GM23248 (cell line): ENCODE measurements at regions not wholly inside any gene's neighbourhood (a gene's known extent, or its start where the extent isn't known, plus 50 kb on each side); places are given as distances from the start of the nearest gene placed in this dataset.

ENCODE experiments used
- DNase-seq: peaks from one replicate; pipeline ENCODE4 v3.0.0-alpha.2; 2015
- H2AFZ ChIP-seq: fragments of 200-600 bp; sonication (generic); 2 replicates; pipeline ENCODE4 v1.6.1; 2016; ENCODE audit warnings: antibody characterized with exemption
- H3F3A ChIP-seq: fragments of 200-600 bp; sonication (generic); 2 replicates; pipeline ENCODE4 v1.6.1; 2016; ENCODE audit warnings: mild to moderate bottlenecking, antibody characterized with exemption, mixed run types; ENCODE audit not compliant: insufficient read depth
- H3K27ac ChIP-seq: fragments of 200-600 bp; sonication (generic); 2 replicates; pipeline ENCODE4 v1.5.1; 2016; ENCODE audit warnings: mild to moderate bottlenecking
- H3K27me3 ChIP-seq: fragments of 200-600 bp; sonication (generic); replicated peaks from 2 replicates; pipeline ENCODE4 v1.6.1; 2016; ENCODE audit warnings: mild to moderate bottlenecking; ENCODE audit not compliant: insufficient read depth
- H3K36me3 ChIP-seq: fragments of 200-600 bp; sonication (generic); 2 replicates; pipeline ENCODE4 v1.6.1; 2016; ENCODE audit warnings: low read depth, mild to moderate bottlenecking
- H3K4me1 ChIP-seq: fragments of 200-600 bp; sonication (generic); 2 replicates; pipeline ENCODE4 v1.6.1; 2016; ENCODE audit warnings: mild to moderate bottlenecking; ENCODE audit not compliant: insufficient read depth
- H3K4me2 ChIP-seq: fragments of 200-600 bp; sonication (generic); one replicate; pipeline ENCODE4 v1.6.1; 2016; ENCODE audit warnings: mild to moderate bottlenecking; ENCODE audit not compliant: unreplicated experiment
- H3K4me3 ChIP-seq: fragments of 200-600 bp; sonication (generic); 2 replicates; pipeline ENCODE4 v1.5.1; 2016; ENCODE audit warnings: mild to moderate bottlenecking
- H3K79me2 ChIP-seq: fragments of 200-600 bp; sonication (generic); 2 replicates; pipeline ENCODE4 v1.6.1; 2016; ENCODE audit warnings: mild to moderate bottlenecking; ENCODE audit not compliant: insufficient read depth
- H3K9ac ChIP-seq: fragments of 200-600 bp; sonication (generic); 2 replicates; pipeline ENCODE4 v1.6.1; 2016; ENCODE audit warnings: mild to moderate bottlenecking
- H3K9me2 ChIP-seq: fragments of 200-600 bp; sonication (generic); 2 replicates; pipeline ENCODE4 v1.6.1; 2016; ENCODE audit warnings: mixed run types, mild to moderate bottlenecking, moderate library complexity; ENCODE audit not compliant: insufficient read depth
- H3K9me3 ChIP-seq: fragments of 200-600 bp; sonication (generic); one replicate; pipeline ENCODE4 v1.6.1; 2017; ENCODE audit warnings: low read depth
- H4K20me1 ChIP-seq: fragments of 200-600 bp; sonication (generic); 2 replicates; pipeline ENCODE4 v1.6.0; 2016; ENCODE audit not compliant: insufficient read depth
- EZH2 ChIP-seq: fragments of 200-600 bp; sonication (generic); IDR thresholded peaks from 2 replicates; pipeline ENCODE4 v1.6.1; 2018; ENCODE audit warnings: antibody characterized with exemption, mild to moderate bottlenecking; ENCODE audit not compliant: insufficient read depth, poor library complexity, severe bottlenecking
- EZH2phosphoT487 ChIP-seq: fragments of 200-600 bp; sonication (generic); IDR thresholded peaks from 2 replicates; pipeline ENCODE4 v1.6.1; 2018; ENCODE audit warnings: antibody characterized with exemption, moderate library complexity, mild to moderate bottlenecking, low read depth; ENCODE audit not compliant: insufficient read depth
- WGBS, 2 experiments: methylation state at CpG; one replicate each; pipeline ENCODE4 v1.1.6; 2015 to 2017; ENCODE audit warnings: low lambda C conversion rate in 2 of 2, low coverage in 1 of 2; ENCODE audit errors: missing lambda C conversion rate in 2 of 2; 5-methylcytosine and 5-hydroxymethylcytosine counted together
- in situ Hi-C: fragments of 300-500 bp; cut with MboI; formaldehyde crosslinking; loops from 2 replicates; pipeline ENCODE4 v1.15.0; 2020

DNA sequence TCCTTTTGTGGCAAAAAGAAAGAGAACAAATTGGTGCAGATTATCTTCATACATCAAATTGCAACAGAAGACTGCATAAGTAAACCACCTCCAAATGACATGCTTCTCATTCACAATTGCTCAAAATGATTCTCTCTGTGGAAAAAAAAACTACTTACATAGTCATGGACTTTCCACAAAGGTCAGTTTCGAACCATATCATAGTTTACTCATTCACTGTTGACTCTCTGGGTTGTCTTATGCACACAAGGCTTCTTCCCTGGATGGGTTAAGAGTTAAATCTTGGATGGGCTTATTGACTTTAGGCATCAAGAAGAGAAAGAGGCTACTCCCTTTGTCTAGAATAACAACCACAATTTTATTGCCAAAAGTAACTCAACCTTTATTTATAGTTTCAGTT, 91.3 kb upstream of the RAB27B start:
- Histone ChIP-seq H4K20me1 (no peaks in the 10 kb centered on the region), H3F3A (peaks cover 47% of the 10 kb centered on the region), H3K27ac (no peak overlapping the region), H3K9ac (no peak overlapping the region), H3K9me2 (no peaks in the 10 kb centered on the region), H3K36me3 (no peaks in the 10 kb centered on the region), H3K79me2 (no peaks in the 10 kb centered on the region), H3K27me3 (no peaks in the 10 kb centered on the region), H3K4me1 (peaks cover 39% of the 10 kb centered on the region), H3K9me3 (no peaks in the 10 kb centered on the region), H2AFZ (no peak overlapping the region), H3K4me2 (no peak overlapping the region), H3K4me3 (no peak overlapping the region)
- DNase-seq: no peak
- in situ Hi-C loops: no loop called here
- WGBS, 2 experiments: 54 to 74% methylated on average over 1 of the region's 1 CpG
- TF ChIP-seq EZH2 (no peak), EZH2phosphoT487 (no peak)

DNA sequence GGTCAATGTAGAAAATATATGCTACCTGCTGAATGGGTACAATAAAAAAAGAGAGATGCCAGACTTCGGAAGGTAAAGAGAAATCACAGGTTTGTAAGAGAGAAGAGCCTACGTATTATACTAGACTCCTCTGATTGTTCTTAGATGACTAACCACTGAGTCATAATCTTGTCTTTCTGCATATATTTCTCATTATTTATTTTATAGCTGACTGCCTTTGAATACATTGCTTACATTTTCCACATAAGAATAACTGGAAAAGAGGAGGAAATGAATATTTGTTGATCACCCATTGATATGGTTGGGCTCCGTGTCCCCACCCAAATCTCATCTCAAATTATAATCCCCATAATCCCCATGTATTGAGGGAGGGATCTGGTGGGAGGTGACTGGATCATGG, 90.3 kb upstream of the RAB27B start:
- H3K9me3 ChIP-seq: no peaks in the 10 kb centered on the region
- no peaks in the 10 kb centered on the region for H3K36me3 ChIP-seq
- 52 to 64% methylated on average over 3 of the region's 3 CpGs for WGBS, 2 experiments
- H3F3A ChIP-seq: peaks cover 55% of the 10 kb centered on the region
- H3K79me2 ChIP-seq: no peaks in the 10 kb centered on the region
- H3K9ac ChIP-seq: no peak overlapping the region
- H3K27ac ChIP-seq: no peak overlapping the region
- peak; percentile 75 for DNase-seq
- no peak overlapping the region for H2AFZ ChIP-seq
- no peaks in the 10 kb centered on the region for H3K27me3 ChIP-seq
- H3K9me2 ChIP-seq: no peaks in the 10 kb centered on the region
- in situ Hi-C loops: no loop called here
- H3K4me2 ChIP-seq: no peak overlapping the region
- no peak overlapping the region for H3K4me3 ChIP-seq
- no peaks in the 10 kb centered on the region for H4K20me1 ChIP-seq
- peaks cover 47% of the 10 kb centered on the region for H3K4me1 ChIP-seq
- TF ChIP-seq EZH2phosphoT487: no peak
- no peak for TF ChIP-seq EZH2

DNA sequence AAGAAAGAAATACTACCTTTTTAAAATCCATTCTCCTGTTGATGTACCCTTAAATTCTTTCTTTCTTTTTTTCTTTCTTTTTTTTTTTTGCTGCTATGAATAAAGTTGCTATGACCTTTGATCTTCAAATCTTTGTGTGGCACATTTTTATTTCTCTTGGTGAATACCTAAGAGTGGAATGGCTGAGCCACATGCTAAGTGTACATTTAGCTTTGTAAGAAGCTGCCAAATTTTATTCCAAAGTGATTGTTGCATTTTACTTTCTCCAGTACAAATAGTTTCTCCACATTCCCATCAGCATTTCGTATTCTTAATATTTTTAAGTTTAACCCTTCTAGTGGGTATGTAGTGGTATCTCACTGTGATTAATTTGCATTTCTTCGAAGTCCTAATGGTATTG, 88.8 kb upstream of the RAB27B start:
- TF ChIP-seq EZH2phosphoT487 (no peak), EZH2 (no peak)
- H3K27ac ChIP-seq: no peak overlapping the region
- H3K9me2 ChIP-seq: no peaks in the 10 kb centered on the region
- no peaks in the 10 kb centered on the region for H3K9me3 ChIP-seq
- H3K4me3 ChIP-seq: no peak overlapping the region
- H4K20me1 ChIP-seq: no peaks in the 10 kb centered on the region
- peaks cover 57% of the 10 kb centered on the region for H3F3A ChIP-seq
- in situ Hi-C loops: no loop called here
- H2AFZ ChIP-seq: no peak overlapping the region
- H3K36me3 ChIP-seq: no peaks in the 10 kb centered on the region
- no peaks in the 10 kb centered on the region for H3K79me2 ChIP-seq
- H3K4me2 ChIP-seq: peak overlapping the region; percentile 48
- H3K9ac ChIP-seq: no peak overlapping the region
- H3K4me1 ChIP-seq: peaks cover 44% of the 10 kb centered on the region
- no peaks in the 10 kb centered on the region for H3K27me3 ChIP-seq
- DNase-seq: no peak
- 88 to 97% methylated on average over 2 of the region's 2 CpGs for WGBS, 2 experiments

DNA sequence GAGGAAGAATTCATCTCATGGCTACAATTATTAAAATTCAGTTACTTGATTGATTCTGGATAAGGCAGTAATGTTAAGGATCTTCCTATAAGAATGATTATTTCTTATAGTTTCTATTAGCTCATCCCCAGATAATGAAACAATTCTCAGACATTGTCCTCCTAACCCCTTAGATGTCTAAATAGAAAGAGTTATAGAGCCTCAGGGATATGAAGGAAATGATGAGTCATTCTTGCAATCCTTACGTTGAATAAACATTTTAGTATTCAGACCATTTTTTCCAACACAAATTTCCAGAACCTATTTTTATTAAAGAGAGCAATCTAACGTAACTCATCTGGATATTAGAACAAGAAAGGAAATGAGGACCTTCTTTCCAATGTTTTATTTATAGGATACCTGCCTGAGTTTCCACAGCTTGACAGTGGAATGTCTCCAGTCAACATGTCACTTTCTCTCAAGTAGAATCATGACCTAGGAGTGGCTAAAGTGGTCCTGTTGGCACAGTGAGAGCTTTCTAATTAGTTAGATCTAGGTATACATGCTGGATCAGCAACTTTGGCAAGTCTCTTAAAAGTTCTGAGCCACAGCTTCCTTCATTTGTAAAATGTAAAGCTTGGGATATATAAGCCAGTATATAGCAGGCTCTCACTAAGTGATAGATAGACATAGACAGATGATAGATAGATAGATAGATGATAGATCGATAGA, 88.0 kb upstream of the RAB27B start:
- Histone ChIP-seq H3K36me3 (no peaks in the 10 kb centered on the region), H3K4me1 (peaks cover 41% of the 10 kb centered on the region), H3K9ac (no peak overlapping the region), H3F3A (peaks cover 57% of the 10 kb centered on the region), H3K9me2 (no peaks in the 10 kb centered on the region), H2AFZ (no peak overlapping the region), H3K27me3 (no peaks in the 10 kb centered on the region), H3K79me2 (no peaks in the 10 kb centered on the region), H3K4me3 (no peak overlapping the region), H3K4me2 (peak overlapping the region; percentile 48), H3K27ac (no peak overlapping the region), H3K9me3 (no peaks in the 10 kb centered on the region), H4K20me1 (no peaks in the 10 kb centered on the region)
- in situ Hi-C loops: no loop called here
- WGBS, 2 experiments: 56 to 58% methylated on average over 3 of the region's 3 CpGs
- TF ChIP-seq EZH2 (no peak), EZH2phosphoT487 (no peak)
- peak; percentile 58 for DNase-seq
